ENCODE measurements at regions not wholly inside any gene's neighbourhood (a gene's known extent, or its start where the extent isn't known, plus 50 kb on each side); places are given as distances from the start of the nearest gene placed in this dataset.

DNA sequence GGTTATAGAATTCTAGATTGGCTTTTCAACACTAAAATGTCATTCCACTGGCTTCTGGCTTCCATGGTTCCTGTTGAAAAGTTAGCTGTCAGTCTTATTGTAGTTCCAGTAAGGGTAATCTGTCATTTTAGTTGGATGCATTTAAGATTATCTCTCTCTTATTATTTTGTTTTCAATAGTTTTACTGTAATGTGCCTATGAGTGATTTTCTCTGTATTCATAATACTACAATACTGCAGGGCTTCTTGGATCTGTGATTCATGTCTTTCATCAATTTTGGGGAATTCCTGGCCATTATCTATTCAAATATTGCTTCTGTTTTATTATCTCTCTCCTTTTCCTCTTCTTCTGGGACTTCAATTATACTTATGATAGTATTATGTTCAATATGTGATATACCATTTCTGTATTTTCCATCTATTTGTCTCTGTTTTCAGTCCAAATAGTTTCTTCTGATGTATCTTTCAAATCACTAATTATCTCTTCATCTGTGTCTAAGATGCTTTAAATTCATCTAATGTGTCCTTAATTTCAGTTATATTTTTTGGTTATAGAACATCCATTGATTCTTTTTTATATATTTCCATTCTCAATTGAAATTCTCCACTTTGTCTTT lies 101.5 kb downstream of the KCTD15 start:
- no peak for DNase-seq (ENCODE audit: low read depth in 2 of 3, low spot score in 2 of 3)

DNA sequence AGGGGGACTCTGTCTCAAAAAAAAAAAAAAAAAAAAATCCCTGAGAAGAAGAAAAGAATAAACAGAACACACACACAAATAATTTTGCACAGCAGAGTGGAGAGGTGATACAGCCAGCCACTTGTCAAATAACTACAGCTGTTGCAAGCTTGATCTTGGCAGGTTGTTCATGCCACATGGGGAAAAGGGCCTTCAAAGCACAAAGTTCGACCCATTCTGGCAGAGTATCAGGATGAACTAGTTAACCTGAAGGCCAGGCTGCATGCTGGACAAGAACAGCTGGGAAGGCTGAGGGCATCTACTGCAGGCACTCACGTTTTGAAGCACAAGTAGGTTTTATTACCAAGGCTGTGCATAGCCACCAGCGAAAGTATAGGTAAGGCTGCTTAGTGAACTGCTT lies 104.1 kb downstream of the KCTD15 start:
- no peak for DNase-seq (ENCODE audit: low read depth in 2 of 3, low spot score in 2 of 3)

DNA sequence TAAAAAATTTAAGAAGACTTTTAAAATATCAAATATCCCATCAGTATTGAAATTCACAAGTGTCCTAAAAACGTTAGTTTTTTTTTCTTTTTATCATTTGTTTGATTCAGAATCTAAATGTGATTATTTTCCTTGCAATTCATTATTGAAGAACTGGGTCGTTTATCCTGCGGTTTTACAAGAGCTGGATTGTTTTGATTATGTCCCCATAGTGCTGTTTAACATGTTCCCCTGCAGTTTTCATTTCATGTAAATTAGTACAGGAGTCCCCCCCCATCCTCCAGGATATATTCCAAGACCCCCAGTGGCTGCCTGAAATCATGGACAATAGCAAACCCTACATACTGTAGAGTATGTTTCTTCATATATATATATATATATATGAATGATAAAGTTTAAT lies 105.7 kb downstream of the KCTD15 start:
- no peak for DNase-seq (ENCODE audit: low read depth in 2 of 3, low spot score in 2 of 3)

DNA sequence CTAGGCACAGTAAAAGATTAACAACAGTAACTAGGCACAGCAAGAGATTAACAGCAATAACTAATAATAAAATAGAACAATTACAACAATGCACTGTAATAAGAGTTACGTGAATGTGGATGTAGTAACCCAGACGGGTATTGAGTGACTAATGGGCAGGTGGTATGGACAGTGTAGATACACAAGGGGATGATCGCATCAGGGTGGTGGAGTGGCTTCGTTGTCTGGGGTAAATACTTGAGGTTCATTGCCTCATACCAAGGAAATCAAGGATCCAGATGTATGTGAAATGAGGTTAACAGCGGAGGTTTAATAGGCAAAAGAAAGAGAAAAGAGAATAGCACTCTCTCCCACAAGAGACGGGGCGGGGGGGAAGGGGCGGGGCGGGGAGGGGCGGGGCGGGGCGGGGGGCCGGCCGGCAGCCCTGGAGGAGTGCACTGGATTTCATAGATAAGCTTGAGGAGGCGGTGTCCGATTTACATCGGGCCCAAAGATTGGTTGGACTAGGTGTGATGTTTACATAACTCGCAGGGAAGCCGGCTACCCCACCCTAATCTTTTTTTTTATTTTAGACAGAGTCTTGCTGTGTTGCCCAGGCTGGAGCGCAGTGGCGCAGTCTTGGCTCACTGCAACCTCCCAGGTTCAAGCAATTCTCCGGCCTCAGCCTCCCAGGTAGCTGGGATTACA lies 106.3 kb downstream of the KCTD15 start:
- DNase-seq (ENCODE audit: low read depth in 2 of 3, low spot score in 2 of 3): no peak

DNA sequence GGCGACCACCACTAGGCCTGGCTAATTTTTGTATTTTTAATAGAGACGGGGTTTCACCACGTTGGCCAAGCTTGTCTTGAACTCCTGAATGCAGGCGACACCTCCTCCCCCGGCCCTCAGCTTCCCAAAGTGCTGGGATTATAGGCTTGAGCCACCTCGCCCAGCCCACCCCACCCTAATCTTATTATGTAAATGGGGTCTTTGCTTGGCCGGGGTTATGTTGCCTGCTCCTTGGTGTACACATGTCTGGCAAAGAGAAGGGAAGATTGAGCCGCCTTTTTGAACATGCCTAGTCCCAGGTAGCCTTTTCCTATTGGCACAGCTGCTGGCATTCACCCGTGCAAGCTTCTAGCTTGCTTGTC lies 106.8 kb downstream of the KCTD15 start:
- DNase-seq (ENCODE audit: low read depth in 2 of 3, low spot score in 2 of 3): no peak

DNA sequence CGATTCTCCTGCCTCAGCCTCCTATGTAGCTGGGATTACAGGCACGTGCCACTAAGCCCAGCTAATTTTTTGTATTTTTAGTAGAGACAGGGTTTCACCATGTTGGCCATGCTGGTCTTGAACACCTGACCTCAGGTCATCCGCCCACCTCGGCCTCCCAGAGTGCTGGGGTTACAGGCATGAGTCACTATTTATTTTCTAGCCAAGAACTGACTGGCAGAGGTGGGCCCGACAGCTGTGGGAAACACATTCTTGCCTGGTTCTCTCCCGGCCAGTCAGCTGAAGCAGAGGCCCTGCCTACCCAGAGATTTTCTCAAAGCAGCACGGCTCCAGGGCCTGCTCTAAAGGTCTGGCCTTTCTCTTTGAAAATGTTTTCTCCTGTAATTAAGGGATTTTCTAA lies 108.0 kb downstream of the KCTD15 start:
- no peak for DNase-seq (ENCODE audit: low read depth in 2 of 3, low spot score in 2 of 3)

DNA sequence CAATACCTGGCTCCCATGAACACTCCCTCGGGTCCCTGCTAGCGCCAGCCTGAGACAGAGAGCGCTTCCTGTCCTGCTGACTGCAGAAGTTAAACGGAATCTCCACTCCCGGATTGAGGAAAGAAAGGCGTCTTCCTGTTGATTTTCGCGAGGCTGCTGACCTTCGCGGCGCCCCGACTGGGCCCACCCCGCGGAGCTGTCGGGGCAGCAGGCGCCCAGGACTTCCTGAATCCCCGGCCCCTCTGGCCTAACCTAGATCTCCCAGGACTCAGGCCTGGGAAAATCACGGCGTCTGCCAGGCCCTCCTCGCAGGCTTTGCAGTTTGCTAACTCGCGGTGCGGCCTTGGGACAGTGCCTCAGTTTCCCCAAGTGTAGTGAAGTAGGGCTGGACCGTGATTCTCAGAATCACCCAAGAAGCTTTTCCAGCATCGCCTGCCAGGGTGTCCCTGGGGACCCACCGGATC lies 108.8 kb downstream of the KCTD15 start:
- no peak for DNase-seq (ENCODE audit: low read depth in 2 of 3, low spot score in 2 of 3)

DNA sequence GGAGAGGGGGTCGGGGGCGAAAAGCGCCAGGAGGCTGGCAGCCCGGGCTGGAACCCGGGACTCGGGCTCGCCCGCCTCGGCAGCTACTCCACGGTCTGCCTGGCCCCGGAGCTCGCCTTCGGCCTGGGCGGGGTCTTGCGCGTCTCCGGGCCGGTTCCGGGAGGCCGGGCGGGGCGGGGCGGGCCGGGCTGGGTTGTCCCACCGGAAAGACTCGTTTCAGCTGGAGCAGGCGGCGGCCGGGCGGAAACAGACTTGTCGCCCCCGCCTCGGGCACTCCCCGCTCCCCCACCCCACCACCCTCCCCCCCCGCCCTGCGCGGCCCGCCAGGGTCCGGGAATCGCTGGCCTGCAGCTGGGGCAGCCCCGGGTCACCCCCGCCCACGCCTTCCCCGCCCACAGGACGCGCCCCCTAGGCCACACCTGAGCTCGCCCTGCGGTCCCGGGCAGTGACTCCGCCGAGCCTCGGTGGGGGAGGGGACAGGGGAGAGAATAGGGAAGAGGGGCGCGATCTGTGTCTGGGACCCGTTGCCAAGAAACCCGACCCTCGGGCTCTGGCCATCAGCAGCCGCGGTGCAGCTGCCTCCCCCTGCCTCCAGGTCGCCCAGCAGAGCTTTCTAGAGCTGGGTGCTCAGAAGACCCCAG lies 109.4 kb downstream of the KCTD15 start:
- no peak for DNase-seq (ENCODE audit: low read depth in 2 of 3, low spot score in 2 of 3)

DNA sequence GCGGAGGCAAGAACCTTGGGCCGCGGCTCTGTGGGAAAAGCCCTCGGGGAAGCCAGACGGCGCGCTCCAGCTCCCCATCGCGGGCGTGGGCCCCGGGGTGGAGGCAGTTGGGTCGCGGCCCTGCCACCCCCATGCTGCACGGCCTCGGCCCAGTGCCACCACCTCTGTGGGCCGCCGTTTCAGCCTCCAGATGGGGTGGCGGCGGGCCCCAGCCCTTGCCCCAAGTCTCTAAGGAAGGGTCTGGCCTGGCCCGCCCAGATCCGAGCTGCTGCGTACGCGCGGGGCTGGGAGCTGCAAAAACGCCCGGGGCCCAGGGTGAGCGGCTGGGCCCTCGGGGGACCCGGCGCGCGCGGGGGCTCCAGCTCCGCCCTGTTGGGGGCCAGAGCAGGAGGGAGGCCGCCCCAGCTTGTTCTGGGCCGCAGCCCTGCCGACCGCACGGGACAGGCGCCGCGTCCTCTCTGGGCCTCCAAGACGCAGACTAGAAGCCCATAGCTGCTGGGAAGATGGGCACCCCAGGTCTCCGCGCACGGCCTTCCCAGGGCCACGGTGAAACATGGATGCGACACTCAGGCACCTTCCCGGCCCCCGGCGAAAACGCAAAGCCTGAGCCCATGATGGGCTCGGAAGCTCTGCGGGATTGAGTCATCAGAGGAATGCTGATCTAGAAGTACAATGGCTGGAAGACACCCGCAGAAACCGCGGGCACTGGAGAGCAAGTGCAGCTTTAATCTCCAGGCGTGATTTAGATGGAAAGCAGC lies 110.1 kb downstream of the KCTD15 start:
- no peak for DNase-seq (ENCODE audit: low read depth in 2 of 3, low spot score in 2 of 3)

DNA sequence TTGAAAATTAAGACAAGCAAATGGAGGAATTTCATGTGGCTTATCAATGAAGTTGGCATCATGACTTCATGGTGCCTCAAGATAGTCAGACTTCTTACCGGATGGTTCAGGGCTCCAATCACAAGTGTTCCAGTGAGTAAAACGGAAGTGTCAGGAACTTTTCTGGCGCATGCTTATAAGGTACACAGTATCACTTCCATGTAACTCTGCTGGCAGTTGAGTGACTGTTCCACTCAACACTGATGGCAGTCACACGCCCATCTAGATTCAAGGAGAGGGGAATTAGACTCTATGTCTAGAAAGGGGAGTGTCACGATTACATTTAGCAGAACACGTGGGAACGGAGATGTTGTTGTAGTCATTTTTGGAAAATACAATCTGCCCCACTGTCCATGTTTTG lies 114.3 kb downstream of the KCTD15 start:
- no peak for DNase-seq (ENCODE audit: low read depth in 2 of 3, low spot score in 2 of 3)

DNA sequence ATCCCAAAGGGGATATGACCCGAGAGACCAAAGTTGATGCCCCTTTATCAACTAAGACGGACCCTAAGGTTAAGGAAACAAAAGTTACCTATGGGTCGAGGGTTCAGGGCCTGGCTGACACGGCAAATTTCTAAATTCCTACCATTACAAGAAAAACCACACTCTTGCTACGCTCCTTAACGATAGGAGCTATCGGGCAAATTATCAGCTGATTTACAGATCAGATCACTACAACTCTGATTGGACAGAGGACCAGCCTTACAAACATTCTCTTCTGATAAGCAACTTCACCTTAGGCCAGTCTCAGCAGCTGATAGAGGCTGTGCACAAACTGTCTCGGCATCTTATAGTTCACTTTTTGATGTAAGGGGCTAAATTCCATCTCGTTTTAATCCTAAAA lies 117.9 kb downstream of the KCTD15 start:
- DNase-seq (ENCODE audit: low read depth in 2 of 3, low spot score in 2 of 3): no peak

DNA sequence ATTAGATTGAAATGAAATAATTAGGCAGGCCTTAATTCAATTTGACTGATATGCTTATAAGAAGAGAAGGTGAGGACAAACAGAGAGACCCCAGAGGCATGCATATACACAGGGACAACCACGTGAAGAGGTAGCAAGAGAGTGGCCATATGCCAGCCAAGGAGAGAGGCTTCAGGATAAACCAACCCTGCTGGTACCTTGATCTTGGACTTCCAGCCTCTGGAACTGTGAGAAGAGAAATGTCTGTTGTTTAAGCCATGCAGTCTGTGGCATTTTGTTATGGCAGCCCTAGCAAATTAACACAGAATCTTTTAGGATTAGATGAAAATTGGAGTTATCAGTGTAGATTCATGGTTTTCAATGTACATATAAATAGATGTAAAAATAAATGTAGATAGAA lies 120.1 kb downstream of the KCTD15 start:
- no peak for DNase-seq (ENCODE audit: low read depth in 2 of 3, low spot score in 2 of 3)

DNA sequence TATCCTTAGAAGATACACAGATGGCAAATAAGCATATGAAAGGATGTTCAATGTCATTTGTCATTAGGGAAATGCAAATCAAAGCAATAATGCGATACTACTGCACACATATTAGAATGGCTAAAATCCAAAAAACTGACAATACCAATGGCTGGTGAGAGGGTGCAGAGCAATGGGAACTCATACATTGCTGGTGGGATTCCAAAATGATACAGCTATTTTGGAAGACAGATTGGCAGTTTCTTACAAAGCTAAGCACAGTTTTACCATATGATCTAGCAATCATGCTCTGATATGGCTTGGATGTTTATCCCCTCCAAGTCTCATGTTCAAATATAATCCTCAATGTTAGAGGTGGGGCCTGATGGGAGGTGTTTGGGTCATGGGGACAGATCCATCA lies 122.6 kb downstream of the KCTD15 start:
- no peak for DNase-seq (ENCODE audit: low read depth in 2 of 3, low spot score in 2 of 3)

DNA sequence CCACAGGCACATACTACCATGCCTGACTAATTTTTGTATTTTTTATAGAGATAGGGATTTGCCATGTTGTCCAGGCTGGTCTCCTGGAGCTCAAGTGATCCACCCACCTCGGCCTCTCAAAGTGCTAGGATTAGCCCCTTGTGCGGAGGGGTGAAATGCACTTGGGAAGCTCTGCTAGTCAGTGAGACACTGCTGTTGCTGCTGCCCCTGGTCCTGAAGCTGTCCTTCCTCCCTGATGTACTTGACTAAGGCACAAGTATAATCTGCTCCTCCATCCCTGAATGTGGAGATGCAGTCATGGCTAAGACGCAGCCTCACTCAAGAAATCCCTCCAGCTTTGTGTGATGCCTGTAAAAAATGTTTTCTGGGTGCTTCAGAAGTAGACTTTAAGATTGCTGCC lies 124.5 kb downstream of the KCTD15 start:
- DNase-seq (ENCODE audit: low read depth in 2 of 3, low spot score in 2 of 3): no peak

DNA sequence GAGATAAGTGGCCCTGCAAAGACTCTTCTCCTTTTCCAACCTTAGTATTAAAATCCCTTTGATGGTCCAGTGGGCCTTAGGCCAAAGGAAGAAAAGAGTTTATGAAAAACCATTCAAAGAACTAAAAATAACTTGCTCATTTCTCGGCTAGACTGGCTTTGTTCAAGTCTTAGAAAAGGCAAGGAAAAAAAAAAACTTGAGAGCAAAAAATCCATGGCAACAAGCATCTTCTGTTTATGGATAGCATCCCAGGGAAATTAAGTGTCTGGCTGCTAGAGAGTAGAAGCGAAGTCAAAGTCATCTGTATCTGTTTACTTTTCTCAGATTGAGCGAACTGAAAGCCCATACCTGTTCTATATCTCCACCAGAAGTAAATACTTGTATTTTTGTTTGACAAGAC lies 129.6 kb downstream of the KCTD15 start:
- DNase-seq (ENCODE audit: low read depth in 2 of 3, low spot score in 2 of 3): no peak

DNA sequence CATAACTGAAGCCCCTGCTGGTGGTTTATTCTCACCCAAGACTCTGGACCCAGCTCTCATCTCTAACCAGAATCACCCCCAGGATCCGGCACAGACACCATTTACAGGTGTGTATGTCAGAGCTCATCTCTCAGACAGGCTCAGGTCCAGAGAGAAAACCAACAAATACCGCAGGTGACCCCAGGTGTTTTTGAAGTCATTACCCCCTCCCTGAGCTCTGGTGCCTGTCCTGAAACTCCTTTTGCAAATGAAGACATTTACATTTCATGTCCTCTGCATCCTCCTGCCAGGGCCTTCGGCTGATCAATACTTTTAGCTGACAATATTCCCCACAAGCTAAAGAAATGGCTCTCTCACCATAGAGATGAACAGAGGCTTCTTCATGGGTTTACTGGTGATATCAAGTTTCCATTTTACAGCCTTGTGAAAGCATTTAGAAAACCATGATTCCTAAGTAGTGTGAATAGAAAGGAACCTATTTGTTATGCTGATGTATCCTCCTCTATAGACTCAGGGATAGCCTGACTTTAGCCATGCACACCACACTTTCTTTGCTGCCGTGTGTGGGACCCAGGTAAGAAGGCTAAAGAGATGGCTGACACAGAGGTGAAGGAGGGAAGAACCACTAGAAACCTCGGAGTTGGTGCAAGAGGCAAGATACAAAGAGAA lies 131.3 kb downstream of the KCTD15 start:
- no peak for DNase-seq (ENCODE audit: low read depth in 2 of 3, low spot score in 2 of 3)

DNA sequence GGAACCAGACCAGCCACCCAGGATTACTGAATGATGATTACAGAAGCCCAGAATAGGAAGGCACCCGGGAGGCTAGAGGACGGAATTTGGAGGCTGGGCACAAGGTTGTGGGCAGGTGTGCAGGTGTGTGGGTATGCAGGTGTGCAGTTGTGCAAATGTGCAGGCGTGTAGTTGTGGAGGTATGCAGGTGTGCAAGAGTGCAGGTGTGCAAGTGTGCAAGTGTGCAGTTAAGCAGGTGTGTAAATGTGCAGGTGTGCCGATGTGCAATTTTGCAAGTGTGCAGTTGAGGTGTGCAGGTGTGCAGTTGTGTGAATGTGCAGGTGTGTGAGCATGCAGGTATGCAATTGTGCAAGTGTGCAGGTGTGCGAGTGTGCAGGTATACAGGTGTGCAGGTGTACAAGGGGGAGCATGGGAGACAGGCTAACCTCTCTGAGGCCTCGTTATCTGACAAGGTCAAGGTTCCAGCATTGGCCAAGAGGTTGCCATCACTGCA lies 131.8 kb downstream of the KCTD15 start:
- no peak for DNase-seq (ENCODE audit: low read depth in 2 of 3, low spot score in 2 of 3)

DNA sequence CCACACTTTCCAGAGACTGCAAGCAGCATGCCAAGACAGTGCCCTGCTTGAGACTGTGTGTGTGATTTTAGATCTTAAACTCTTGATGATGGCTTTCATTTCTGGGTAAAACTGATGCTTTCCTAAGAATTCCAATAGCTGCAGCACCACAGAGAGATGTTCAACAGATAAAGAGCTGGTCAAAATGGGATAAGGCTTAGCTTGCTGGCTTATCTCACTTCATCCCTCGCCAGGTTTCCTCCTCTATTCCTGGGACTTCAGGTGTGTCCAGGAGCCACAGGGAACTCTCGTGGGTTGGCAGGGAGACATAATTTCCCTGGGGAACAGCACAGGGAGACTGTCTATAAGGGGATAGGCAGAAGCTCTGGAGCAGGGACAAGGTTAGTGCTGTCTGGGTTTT lies 137.3 kb downstream of the KCTD15 start:
- DNase-seq (ENCODE audit: low read depth in 2 of 3, low spot score in 2 of 3): no peak

DNA sequence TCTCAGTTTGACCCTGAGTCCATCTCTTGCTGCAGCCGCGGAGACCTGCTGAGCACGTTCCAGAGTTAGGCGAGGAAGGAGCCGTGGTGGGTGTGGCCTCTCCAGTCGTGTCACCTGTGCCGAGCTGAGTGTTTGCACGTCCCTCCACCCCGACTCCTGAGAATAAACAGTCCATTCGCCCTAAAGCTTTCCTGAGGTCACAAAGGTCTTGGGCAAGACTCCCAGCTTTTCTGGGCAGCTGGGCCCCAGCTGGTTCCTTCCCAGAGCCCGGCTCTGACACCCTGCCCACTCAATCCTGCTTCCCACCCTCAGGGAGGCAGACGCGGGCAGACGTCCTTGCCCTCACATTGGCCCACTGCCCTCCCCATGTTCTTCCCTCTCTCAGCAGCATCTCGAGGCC lies 142.2 kb downstream of the KCTD15 start:
- no peak for DNase-seq (ENCODE audit: low read depth in 2 of 3, low spot score in 2 of 3)

DNA sequence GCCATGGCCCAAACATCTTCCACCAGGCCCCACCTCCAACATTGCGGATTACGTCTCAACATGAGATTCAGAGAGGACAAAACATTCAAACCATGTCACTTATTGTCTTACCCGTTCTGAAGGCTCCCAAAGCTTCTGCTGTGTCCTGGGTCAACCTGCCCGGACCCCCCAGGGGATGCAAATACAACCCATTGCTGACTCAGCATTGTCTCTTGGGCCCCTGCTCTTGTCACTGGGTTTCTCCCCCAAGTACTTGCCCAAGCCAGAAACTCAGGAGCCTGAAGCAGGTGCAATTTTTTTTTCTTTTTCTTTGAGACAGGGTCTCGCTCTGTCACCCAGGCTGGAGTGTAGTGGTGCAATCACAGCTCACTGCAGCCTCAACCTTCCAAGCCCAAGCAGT lies 144.5 kb downstream of the KCTD15 start:
- DNase-seq (ENCODE audit: low read depth in 2 of 3, low spot score in 2 of 3): no peak

DNA sequence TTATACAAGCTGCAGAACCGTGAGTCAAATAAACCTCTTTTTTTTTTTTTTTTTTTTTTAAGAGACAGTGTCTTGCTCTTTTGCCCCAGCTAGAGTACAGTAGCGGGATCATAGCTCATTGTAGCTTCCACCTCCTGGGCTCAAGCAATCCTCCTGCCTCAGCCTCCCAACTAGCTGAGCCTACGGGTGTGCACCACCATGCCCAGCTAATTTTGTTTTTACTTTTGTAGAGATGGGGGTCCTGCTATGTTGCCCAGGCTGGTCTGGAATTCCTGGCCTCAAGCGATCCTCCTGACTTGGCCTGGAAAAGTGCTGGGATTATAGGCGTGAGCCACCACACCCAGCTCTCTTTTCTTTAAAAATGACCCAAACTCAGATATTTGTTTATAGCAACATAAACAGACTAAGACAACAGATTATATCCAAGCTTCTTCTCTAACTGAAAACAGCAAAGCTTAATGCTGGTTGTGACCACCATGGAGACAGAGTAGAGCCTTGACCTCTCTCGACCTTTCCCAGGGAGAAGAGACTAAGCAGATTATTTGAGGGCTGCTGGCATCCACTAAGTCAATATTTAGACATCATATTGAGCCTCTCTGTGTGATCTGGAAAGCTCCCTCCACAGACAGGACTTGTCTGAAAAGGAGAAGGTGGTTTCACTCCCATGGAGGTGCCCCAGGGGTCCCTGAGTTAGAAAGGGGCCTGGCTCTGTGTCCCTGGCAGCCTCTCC lies 150.0 kb downstream of the KCTD15 start:
- no peak for DNase-seq (ENCODE audit: low read depth in 2 of 3, low spot score in 2 of 3)
